ENCODE measurements at regions not wholly inside any gene's neighbourhood (a gene's known extent, or its start where the extent isn't known, plus 50 kb on each side); places are given as distances from the start of the nearest gene placed in this dataset.

DNA sequence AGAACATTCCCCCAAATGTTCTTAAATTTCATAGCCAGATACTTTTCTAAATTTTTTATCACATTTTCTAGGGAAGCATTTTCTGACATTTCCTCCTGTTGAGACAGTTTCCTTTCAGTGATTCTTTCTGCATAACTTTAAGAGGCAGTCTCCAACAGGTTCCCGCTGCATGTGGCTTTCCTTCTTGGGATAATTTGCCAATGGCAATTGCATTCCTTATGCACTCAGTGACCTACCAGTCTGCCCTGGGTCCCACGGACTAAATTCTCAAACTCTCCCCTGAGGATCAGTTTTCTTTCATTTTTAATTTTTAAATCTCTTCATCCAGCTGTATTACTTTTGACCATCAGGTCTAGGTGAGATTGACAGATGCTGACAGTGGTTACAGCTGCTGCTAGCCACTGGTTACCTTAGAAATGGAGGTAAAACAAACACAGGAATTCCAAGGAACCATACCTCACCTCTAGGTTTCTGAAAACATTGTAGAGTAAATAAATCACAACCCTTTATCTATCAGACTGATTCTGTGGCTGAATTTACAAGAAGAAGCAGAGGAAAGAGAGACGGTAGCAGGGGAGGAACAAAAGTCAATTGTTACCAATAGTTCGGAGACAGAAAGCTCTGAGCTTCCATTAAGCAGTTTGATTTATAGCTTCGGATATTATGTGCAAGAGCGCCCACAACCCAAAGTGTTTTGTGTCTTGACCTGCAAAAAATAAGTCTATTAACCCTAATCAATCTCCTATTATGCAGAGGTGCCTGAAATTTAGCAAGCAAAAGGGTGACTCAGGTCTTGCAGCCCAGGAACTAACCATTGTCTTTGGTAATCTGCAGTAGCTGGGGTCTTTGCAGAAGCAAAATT lies 216.0 kb downstream of the PMP22 start:
- TF ChIP-seq, protein P1, sequence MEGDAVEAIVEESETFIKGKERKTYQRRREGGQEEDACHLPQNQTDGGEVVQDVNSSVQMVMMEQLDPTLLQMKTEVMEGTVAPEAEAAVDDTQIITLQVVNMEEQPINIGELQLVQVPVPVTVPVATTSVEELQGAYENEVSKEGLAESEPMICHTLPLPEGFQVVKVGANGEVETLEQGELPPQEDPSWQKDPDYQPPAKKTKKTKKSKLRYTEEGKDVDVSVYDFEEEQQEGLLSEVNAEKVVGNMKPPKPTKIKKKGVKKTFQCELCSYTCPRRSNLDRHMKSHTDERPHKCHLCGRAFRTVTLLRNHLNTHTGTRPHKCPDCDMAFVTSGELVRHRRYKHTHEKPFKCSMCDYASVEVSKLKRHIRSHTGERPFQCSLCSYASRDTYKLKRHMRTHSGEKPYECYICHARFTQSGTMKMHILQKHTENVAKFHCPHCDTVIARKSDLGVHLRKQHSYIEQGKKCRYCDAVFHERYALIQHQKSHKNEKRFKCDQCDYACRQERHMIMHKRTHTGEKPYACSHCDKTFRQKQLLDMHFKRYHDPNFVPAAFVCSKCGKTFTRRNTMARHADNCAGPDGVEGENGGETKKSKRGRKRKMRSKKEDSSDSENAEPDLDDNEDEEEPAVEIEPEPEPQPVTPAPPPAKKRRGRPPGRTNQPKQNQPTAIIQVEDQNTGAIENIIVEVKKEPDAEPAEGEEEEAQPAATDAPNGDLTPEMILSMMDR (IDR thresholded peaks at IDR 0.05): no peak
- DNase-seq: no peak

DNA sequence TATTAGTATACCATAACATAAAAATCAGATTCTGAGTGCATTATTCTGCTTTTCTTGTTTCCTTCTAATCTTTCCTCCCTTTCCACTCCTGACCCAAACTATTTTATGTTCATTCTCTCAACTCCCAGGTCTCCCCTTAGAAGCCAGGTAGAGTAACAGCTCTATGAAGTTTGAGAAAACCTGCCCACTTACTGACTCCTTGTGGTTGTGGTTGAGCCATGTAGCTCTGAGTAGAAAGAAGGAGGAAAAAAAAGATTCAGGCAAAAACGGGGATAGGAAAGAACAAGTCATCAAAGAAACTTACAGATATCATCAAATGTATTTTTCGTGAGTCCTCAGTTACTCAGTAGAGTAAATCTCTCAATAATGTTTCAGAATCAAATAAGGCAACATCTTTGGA lies 216.7 kb downstream of the PMP22 start:
- Mint-ChIP-seq H3K36me3 (ENCODE audit: low read depth) (no peaks in the 10 kb centered on the region), H3K27ac (no peak overlapping the region), H3K9me3 (no peaks in the 10 kb centered on the region), H3K4me3 (no peak overlapping the region), H3K4me1 (ENCODE audit: low read depth) (no peaks in the 10 kb centered on the region), H3K27me3 (ENCODE audit: insufficient read depth) (peaks cover 7% of the 10 kb centered on the region)
- TF ChIP-seq, protein P1 (IDR thresholded peaks at IDR 0.05): no peak; the same call in 1 of the 2 replicates
- DNase-seq: no peak

More for the DNA sequence above, 216.0 kb downstream of the PMP22 start:
- Mint-ChIP-seq H3K27me3 (ENCODE audit: insufficient read depth) (peaks cover 7% of the 10 kb centered on the region), H3K4me3 (no peak overlapping the region), H3K4me1 (ENCODE audit: low read depth) (no peaks in the 10 kb centered on the region), H3K9me3 (no peaks in the 10 kb centered on the region), H3K27ac (no peak overlapping the region), H3K36me3 (ENCODE audit: low read depth) (no peaks in the 10 kb centered on the region)

DNA sequence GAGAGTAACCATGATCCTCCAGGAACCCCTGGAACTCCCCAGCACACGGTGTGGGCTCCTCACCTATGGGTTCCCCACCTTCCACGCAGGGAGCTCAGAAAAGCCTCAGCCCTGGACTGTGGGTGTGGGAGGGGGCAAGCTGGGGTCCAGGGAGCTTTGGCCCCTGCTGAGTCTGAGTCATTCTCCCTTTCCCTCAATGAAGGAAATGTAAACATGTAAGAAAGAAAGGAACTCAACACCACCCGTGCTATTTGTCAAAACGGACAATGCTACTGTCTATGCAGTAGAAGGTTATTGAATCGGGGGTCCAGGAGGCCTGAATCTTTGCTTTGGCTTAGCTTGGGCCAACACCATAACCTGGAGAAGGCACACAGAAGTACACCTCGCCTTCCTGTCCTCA lies 222.8 kb downstream of the PMP22 start:
- H3K9me3 Mint-ChIP-seq: no peaks in the 10 kb centered on the region
- peaks cover 24% of the 10 kb centered on the region for H3K4me1 Mint-ChIP-seq (ENCODE audit: low read depth)
- H3K36me3 Mint-ChIP-seq (ENCODE audit: low read depth): no peaks in the 10 kb centered on the region
- DNase-seq: no peak
- H3K27ac Mint-ChIP-seq: no peak overlapping the region
- peaks cover 12% of the 10 kb centered on the region; the same call in 1 of the 2 replicates for H3K27me3 Mint-ChIP-seq (ENCODE audit: insufficient read depth)
- TF ChIP-seq, protein P1 (IDR thresholded peaks at IDR 0.05): no peak
- H3K4me3 Mint-ChIP-seq: no peak overlapping the region

GRCh38 chr17:15039366-15039765 lies 225.8 kb downstream of the PMP22 start:
- TF ChIP-seq, protein P1 (IDR thresholded peaks at IDR 0.05): no peak
- no peaks in the 10 kb centered on the region for H3K9me3 Mint-ChIP-seq
- H3K4me1 Mint-ChIP-seq (ENCODE audit: low read depth): peaks cover 31% of the 10 kb centered on the region
- H3K4me3 Mint-ChIP-seq: no peak overlapping the region
- no peak overlapping the region for H3K27ac Mint-ChIP-seq
- no peaks in the 10 kb centered on the region for H3K36me3 Mint-ChIP-seq (ENCODE audit: low read depth)
- H3K27me3 Mint-ChIP-seq (ENCODE audit: insufficient read depth): peaks cover 11% of the 10 kb centered on the region; the same call in 1 of the 2 replicates
- no peak for DNase-seq

DNA sequence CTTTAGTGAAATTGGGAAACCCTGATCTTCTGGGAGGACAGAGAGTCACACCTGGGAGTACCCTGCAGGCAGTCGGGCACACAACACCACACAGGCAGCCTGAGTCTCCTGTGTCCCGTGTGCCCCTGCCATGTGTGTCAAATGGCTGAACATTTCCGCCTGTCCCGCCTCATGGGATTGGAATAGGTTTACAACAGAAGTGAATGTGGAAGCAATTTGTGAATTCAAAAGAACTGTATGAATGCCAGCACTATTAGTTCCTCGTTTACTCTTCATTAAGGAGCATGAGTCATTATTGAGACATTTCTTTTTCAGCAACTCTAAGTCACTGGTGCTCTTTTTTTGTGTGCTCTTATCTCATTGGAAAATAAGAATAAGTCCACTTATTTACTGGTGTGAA lies 226.5 kb downstream of the PMP22 start:
- Mint-ChIP-seq H3K4me3 (peak overlapping the region; percentile 61), H3K27ac (no peak overlapping the region; the same call in 1 of the 2 replicates), H3K36me3 (ENCODE audit: low read depth) (no peaks in the 10 kb centered on the region), H3K27me3 (ENCODE audit: insufficient read depth) (peaks cover 11% of the 10 kb centered on the region; the same call in 1 of the 2 replicates), H3K4me1 (ENCODE audit: low read depth) (peaks cover 31% of the 10 kb centered on the region), H3K9me3 (no peaks in the 10 kb centered on the region)
- TF ChIP-seq, protein P1 (IDR thresholded peaks at IDR 0.05): 0 out of 2 replicates have a peak, but pooled peaks have one; percentile 8
- DNase-seq: peak; percentile 71
